Liver (tissue), 3 donors: ENCODE measurements at regions not wholly inside any gene's neighbourhood (a gene's known extent, or its start where the extent isn't known, plus 50 kb on each side); places are given as distances from the start of the nearest gene placed in this dataset.

Experiments used
- FOXA1 ChIP-seq: IDR thresholded peaks from 2 replicates; pipeline ENCODE4 v1.6.1; 2016; ENCODE audit warnings: antibody characterized with exemption
- GABPA ChIP-seq, 2 donors: IDR thresholded peaks in 1 of 2; conservative IDR thresholded peaks in 1 of 2; 2 replicates each; pipeline ENCODE4 v1.6.1; 2016; ENCODE audit warnings: antibody characterized with exemption in 2 of 2, mild to moderate bottlenecking in 1 of 2, moderate library complexity in 1 of 2
- HNF4A ChIP-seq, 2 donors: conservative IDR thresholded peaks; 2 replicates each; pipeline ENCODE4 v1.6.1; 2016; ENCODE audit warnings: antibody characterized with exemption in 2 of 2, mild to moderate bottlenecking in 2 of 2
- JUND ChIP-seq, 2 donors: IDR thresholded peaks; 2 replicates each; pipeline ENCODE4 v1.6.1; 2016; ENCODE audit warnings: antibody characterized with exemption in 2 of 2
- RAD21 ChIP-seq, 2 donors: IDR thresholded peaks; 2 replicates each; pipeline ENCODE4 v1.6.1; 2016; ENCODE audit warnings: antibody characterized with exemption in 2 of 2, mild to moderate bottlenecking in 2 of 2
- REST ChIP-seq: IDR thresholded peaks from 2 replicates; pipeline ENCODE4 v1.6.1; 2016; ENCODE audit warnings: antibody characterized with exemption, mild to moderate bottlenecking
- RXRA ChIP-seq, 2 donors: IDR thresholded peaks; 2 replicates each; pipeline ENCODE4 v1.6.1; 2017 to 2018; ENCODE audit warnings: antibody characterized with exemption in 2 of 2, mild to moderate bottlenecking in 1 of 2
- TAF1 ChIP-seq: conservative IDR thresholded peaks from 2 replicates; pipeline ENCODE4 v1.6.1; 2016; ENCODE audit warnings: antibody characterized with exemption, mild to moderate bottlenecking
- YY1 ChIP-seq: IDR thresholded peaks from 2 replicates; pipeline ENCODE4 v1.6.1; 2016; ENCODE audit warnings: antibody characterized with exemption, mild to moderate bottlenecking
- TF ChIP-seq, protein P1 (sequence below): fragments of 150-350 bp; IDR thresholded peaks from 2 replicates; pipeline ENCODE4 v1.5.1; 2017; ENCODE audit warnings: improper control_type of control experiment, low read depth, low read length; ENCODE audit not compliant: missing input control
- TF ChIP-seq, protein P2 (sequence below): IDR thresholded peaks from 2 replicates; pipeline ENCODE4 v1.6.1; 2016; ENCODE audit warnings: antibody characterized with exemption
- TF ChIP-seq, protein P3 (sequence below): IDR thresholded peaks from 2 replicates; pipeline ENCODE4 v1.6.1; 2016; ENCODE audit warnings: antibody characterized with exemption
- TF ChIP-seq, protein P4 (sequence below): IDR thresholded peaks from 2 replicates; pipeline ENCODE4 v1.6.1; 2016; ENCODE audit warnings: antibody characterized with exemption
- donor health status: healthy.
- donor health status: healthy.

DNA sequence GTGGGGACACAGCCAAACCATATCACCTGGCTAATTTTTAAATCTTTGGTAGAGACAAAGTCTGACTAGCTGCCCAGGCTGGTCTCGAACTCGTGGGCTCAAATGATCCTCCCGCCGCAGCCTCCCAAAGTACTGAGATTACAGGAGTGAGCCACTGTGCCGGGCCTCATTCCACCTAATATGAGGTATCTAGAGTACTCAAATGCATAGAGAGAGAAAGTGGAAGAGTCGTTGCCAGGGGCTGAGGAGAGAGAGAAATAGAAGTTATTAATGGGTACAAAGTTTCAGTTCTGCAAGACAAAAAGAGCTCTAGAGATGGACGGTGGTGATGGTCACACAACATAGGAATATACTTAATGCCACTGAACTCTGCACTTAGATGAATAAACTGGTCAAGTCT lies 119.6 kb downstream of the TOMM20 start:
- TF ChIP-seq, protein P1, sequence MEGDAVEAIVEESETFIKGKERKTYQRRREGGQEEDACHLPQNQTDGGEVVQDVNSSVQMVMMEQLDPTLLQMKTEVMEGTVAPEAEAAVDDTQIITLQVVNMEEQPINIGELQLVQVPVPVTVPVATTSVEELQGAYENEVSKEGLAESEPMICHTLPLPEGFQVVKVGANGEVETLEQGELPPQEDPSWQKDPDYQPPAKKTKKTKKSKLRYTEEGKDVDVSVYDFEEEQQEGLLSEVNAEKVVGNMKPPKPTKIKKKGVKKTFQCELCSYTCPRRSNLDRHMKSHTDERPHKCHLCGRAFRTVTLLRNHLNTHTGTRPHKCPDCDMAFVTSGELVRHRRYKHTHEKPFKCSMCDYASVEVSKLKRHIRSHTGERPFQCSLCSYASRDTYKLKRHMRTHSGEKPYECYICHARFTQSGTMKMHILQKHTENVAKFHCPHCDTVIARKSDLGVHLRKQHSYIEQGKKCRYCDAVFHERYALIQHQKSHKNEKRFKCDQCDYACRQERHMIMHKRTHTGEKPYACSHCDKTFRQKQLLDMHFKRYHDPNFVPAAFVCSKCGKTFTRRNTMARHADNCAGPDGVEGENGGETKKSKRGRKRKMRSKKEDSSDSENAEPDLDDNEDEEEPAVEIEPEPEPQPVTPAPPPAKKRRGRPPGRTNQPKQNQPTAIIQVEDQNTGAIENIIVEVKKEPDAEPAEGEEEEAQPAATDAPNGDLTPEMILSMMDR, result no peak
- TF ChIP-seq, protein P2, sequence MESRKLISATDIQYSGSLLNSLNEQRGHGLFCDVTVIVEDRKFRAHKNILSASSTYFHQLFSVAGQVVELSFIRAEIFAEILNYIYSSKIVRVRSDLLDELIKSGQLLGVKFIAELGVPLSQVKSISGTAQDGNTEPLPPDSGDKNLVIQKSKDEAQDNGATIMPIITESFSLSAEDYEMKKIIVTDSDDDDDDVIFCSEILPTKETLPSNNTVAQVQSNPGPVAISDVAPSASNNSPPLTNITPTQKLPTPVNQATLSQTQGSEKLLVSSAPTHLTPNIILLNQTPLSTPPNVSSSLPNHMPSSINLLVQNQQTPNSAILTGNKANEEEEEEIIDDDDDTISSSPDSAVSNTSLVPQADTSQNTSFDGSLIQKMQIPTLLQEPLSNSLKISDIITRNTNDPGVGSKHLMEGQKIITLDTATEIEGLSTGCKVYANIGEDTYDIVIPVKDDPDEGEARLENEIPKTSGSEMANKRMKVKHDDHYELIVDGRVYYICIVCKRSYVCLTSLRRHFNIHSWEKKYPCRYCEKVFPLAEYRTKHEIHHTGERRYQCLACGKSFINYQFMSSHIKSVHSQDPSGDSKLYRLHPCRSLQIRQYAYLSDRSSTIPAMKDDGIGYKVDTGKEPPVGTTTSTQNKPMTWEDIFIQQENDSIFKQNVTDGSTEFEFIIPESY, result no peak
- TF ChIP-seq REST (no peak), RXRA (IDR thresholded peaks at IDR 0.05) (no peak), RAD21 (IDR thresholded peaks at IDR 0.05) (no peak), YY1 (no peak), TAF1 (no peak), JUND (IDR thresholded peaks at IDR 0.05) (no peak), HNF4A (conservative IDR thresholded peaks at IDR 0.05) (no peak), FOXA1 (no peak), GABPA (IDR thresholded peaks at IDR 0.05 in 1 of 2, conservative IDR thresholded peaks at IDR 0.05 in 1 of 2) (no peak)
- TF ChIP-seq, protein P3, sequence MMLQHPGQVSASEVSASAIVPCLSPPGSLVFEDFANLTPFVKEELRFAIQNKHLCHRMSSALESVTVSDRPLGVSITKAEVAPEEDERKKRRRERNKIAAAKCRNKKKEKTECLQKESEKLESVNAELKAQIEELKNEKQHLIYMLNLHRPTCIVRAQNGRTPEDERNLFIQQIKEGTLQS, result no peak
- TF ChIP-seq, protein P4, sequence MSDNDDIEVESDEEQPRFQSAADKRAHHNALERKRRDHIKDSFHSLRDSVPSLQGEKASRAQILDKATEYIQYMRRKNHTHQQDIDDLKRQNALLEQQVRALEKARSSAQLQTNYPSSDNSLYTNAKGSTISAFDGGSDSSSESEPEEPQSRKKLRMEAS, result no peak
